Calu3 (cell line): ENCODE measurements at regions not wholly inside any gene's neighbourhood (a gene's known extent, or its start where the extent isn't known, plus 50 kb on each side); places are given as distances from the start of the nearest gene placed in this dataset.

ENCODE experiments used
- BruUV-seq: library from RNA; stranded (reverse); fragments of 400-500 nt; replicated peaks from 2 replicates; lab custom pipeline; 2021; lab: Mats Ljungman, UMichigan
- CTCF ChIA-PET: fragments of 300-600 bp; sonication (Branson Sonifier 250); formaldehyde crosslinking; loops from one replicate; lab custom pipeline; 2022; ENCODE audit warnings: antibody characterized with exemption; lab: Charles Lee
- DNase-seq: peaks from one replicate; pipeline ENCODE4 v3.0.0; 2022
- H3K27ac Mint-ChIP-seq: one replicate; pipeline ENCODE4 v1.8.0; 2022; ENCODE audit warnings: mixed read lengths; ENCODE audit not compliant: unreplicated experiment
- H3K27me3 Mint-ChIP-seq: one replicate; pipeline ENCODE4 v1.8.0; 2022; ENCODE audit warnings: mixed read lengths; ENCODE audit not compliant: unreplicated experiment
- H3K36me3 Mint-ChIP-seq: one replicate; pipeline ENCODE4 v1.8.0; 2022; ENCODE audit warnings: mild to moderate bottlenecking, moderate library complexity, mixed read lengths; ENCODE audit not compliant: insufficient read depth, unreplicated experiment
- H3K4me1 Mint-ChIP-seq: one replicate; pipeline ENCODE4 v1.8.0; 2022; ENCODE audit warnings: mild to moderate bottlenecking, low read depth, mixed read lengths; ENCODE audit not compliant: unreplicated experiment
- H3K4me3 Mint-ChIP-seq: one replicate; pipeline ENCODE4 v1.8.0; 2022; ENCODE audit warnings: mild to moderate bottlenecking, low read depth, moderate library complexity, mixed read lengths; ENCODE audit not compliant: unreplicated experiment
- H3K9me3 Mint-ChIP-seq: one replicate; pipeline ENCODE4 v1.8.0; 2022; ENCODE audit warnings: low read depth, mixed read lengths; ENCODE audit not compliant: unreplicated experiment
- CTCF ChIP-seq: fragments of 200-600 bp; IDR thresholded peaks from one replicate; pipeline ENCODE4 v1.8.0; 2022; ENCODE audit warnings: antibody characterized with exemption; ENCODE audit not compliant: unreplicated experiment
- intact Hi-C: fragments of 100-400 bp; cut with micrococcal nuclease; formaldehyde crosslinking; loops from one replicate; pipeline ENCODE4 v1.10.0; 2022; ENCODE audit not compliant: unreplicated experiment

GRCh38 chr6:22838345-22838744 is 269.0 kb downstream of the HDGFL1 start:
- BruUV-seq: no TSS peak
- no peaks in the 10 kb centered on the region for H3K36me3 Mint-ChIP-seq

GRCh38 chr6:22845467-22845866 is 276.1 kb downstream of the HDGFL1 start:
- CTCF ChIA-PET: interaction anchor here (0.7 kb wide), 1 partner anchor 53 kb away, joined by 3 read pairs; no protein-coding TSS in a partner anchor
- H3K36me3 Mint-ChIP-seq: no peaks in the 10 kb centered on the region
- H3K27me3 Mint-ChIP-seq: no peaks in the 10 kb centered on the region
- no TSS peak for BruUV-seq
- no peaks in the 10 kb centered on the region for H3K4me1 Mint-ChIP-seq
- H3K9me3 Mint-ChIP-seq: peaks cover 5% of the 10 kb centered on the region
- no peak for TF ChIP-seq CTCF
- intact Hi-C loops: no loop called here
- no peak overlapping the region for H3K4me3 Mint-ChIP-seq
- no peak for DNase-seq
- H3K27ac Mint-ChIP-seq: no peak overlapping the region

More at GRCh38 chr6:22838345-22838744, 269.0 kb downstream of the HDGFL1 start:
- no peaks in the 10 kb centered on the region for H3K4me1 Mint-ChIP-seq
- H3K9me3 Mint-ChIP-seq: peaks cover 18% of the 10 kb centered on the region
- CTCF ChIA-PET: no interaction called here
- DNase-seq: no peak
- no peak overlapping the region for H3K4me3 Mint-ChIP-seq
- TF ChIP-seq CTCF: no peak
- intact Hi-C loops: no loop called here
- H3K27ac Mint-ChIP-seq: no peak overlapping the region
- no peaks in the 10 kb centered on the region for H3K27me3 Mint-ChIP-seq

GRCh38 chr6:22848121-22848520 is 278.8 kb downstream of the HDGFL1 start:
- DNase-seq: no peak
- Mint-ChIP-seq H3K27ac (no peak overlapping the region), H3K4me3 (no peak overlapping the region), H3K4me1 (no peaks in the 10 kb centered on the region), H3K36me3 (no peaks in the 10 kb centered on the region), H3K27me3 (no peaks in the 10 kb centered on the region), H3K9me3 (peaks cover 5% of the 10 kb centered on the region)
- CTCF ChIA-PET: no interaction called here
- intact Hi-C loops: no loop called here
- TF ChIP-seq CTCF: no peak
- no TSS peak for BruUV-seq

GRCh38 chr6:22849921-22850320 is 280.6 kb downstream of the HDGFL1 start:
- CTCF ChIA-PET: interaction anchor here (0.6 to 0.9 kb wide), 3 partner anchors 29 to 449 kb away, joined by 3 read pairs; no protein-coding TSS in a partner anchor
- no peak overlapping the region for H3K4me3 Mint-ChIP-seq

More at GRCh38 chr6:22849921-22850320, 280.6 kb downstream of the HDGFL1 start:
- peaks cover 3% of the 10 kb centered on the region for H3K9me3 Mint-ChIP-seq
- no peak for DNase-seq
- no peak overlapping the region for H3K27ac Mint-ChIP-seq
- no TSS peak for BruUV-seq
- TF ChIP-seq CTCF: no peak
- intact Hi-C loops: no loop called here
- H3K27me3 Mint-ChIP-seq: no peaks in the 10 kb centered on the region
- H3K36me3 Mint-ChIP-seq: no peaks in the 10 kb centered on the region
- no peaks in the 10 kb centered on the region for H3K4me1 Mint-ChIP-seq
